Astrocyte of the cerebellum (primary cell): ENCODE measurements at regions not wholly inside any gene's neighbourhood (a gene's known extent, or its start where the extent isn't known, plus 50 kb on each side); places are given as distances from the start of the nearest gene placed in this dataset.

ENCODE experiments used
- DNase-seq: peaks from one replicate; pipeline ENCODE4 v3.0.0-alpha.2; 2011; ENCODE audit warnings: low read depth
- H3K4me3 ChIP-seq: 2 replicates; pipeline ENCODE4 v1.5.1; 2011; ENCODE audit warnings: mild to moderate bottlenecking, low read depth, low read length, moderate library complexity
- CTCF ChIP-seq: IDR thresholded peaks from 2 replicates; pipeline ENCODE4 v1.5.1; 2012; ENCODE audit warnings: low read length, low read depth, moderate library complexity, mild to moderate bottlenecking; ENCODE audit errors: missing control alignments
- in situ Hi-C: cut with HindIII; loops from 2 replicates; pipeline ENCODE4 v1.10.0; 2017; ENCODE audit warnings: low sequenced_read_pairs

- no peak for DNase-seq
- no peak for TF ChIP-seq CTCF
- H3K4me3 ChIP-seq = no peak overlapping the region
- in situ Hi-C loops = no loop called here
Observed at GRCh38 chr18:50472941-50473340, 86.9 kb upstream of the MAPK4 start.

DNA sequence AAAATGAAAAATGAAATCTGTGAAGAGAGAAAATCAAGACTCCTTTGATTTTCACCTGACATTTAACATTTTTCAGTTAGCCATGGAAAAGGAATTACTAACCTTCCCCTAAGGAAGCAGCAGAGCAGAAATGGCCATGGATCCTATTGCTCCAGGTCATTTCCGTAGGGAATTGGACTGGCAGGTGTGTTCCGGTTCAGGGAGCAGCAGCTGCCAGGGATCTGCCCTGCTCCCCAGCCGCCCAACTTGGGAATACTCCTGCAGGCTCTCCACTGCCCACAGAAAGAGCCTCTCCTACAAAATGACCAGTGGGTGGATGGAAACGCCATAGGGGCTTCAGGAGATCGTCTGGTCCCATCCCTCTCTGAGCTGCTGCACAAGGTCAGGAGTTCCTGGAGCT, 86.0 kb upstream of the MAPK4 start:
- no peak for TF ChIP-seq CTCF
- DNase-seq = no peak
- H3K4me3 ChIP-seq = no peak overlapping the region
- in situ Hi-C loops = no loop called here

GRCh38 chr18:50475538-50476193, 84.2 kb upstream of the MAPK4 start:
- no peak for DNase-seq
- no peak overlapping the region for H3K4me3 ChIP-seq
- in situ Hi-C loops = no loop called here
- no peak for TF ChIP-seq CTCF

- TF ChIP-seq CTCF = no peak
- no peak for DNase-seq
- no peak overlapping the region for H3K4me3 ChIP-seq
- in situ Hi-C loops = no loop called here
Observed at GRCh38 chr18:50492097-50492496, 67.8 kb upstream of the MAPK4 start.

GRCh38 chr18:50494569-50494968, 65.3 kb upstream of the MAPK4 start:
- no peak overlapping the region for H3K4me3 ChIP-seq
- in situ Hi-C loops = no loop called here
- DNase-seq = no peak
- TF ChIP-seq CTCF = no peak

DNA sequence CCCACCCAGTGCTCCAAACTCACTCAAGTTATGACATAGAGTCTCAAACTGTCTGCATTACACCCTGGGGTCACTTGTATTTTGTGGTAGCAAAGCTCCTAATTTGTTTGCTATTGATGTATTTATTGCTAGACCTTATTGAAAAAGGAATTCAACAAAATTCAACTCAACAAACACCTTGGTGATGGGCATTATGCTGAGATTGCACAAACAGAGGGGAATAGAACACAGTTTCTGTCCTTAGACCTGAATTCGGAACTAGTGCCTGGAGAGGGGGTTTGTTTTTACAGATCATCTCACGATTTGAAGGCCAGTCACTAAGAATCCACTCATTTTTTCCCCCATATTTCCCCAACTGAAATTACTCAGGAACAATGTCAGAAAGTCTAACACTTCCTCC, 53.5 kb upstream of the MAPK4 start:
- no peak for TF ChIP-seq CTCF
- DNase-seq = no peak
- no peak overlapping the region for H3K4me3 ChIP-seq
- in situ Hi-C loops = no loop called here

DNA sequence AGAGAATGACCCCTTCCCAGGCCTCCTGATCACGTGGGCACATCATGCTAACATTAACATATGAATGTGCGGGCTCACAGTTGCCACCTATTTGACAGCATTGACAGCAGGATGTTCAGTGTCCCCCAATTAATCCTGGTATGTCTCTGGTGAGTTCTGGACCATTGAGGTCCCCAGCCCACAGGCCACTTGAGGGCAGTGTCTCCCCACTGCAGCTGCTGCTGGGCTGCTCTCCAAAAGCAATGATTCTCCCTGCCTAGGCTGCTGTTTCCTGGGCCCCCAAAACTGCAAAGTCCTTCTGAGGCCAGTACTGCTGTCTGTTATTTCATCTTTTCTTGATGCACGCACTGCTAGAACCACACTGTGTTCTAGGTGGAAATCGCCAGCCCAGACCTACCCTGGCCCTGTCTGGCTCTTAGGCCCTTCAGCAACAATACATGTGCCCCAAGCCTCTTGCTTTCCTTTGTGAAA, 52.7 kb upstream of the MAPK4 start:
- peak; percentile 70 for TF ChIP-seq CTCF
- H3K4me3 ChIP-seq = no peak overlapping the region
- in situ Hi-C loops = no loop called here
- no peak for DNase-seq
